WI38 (cell line): ENCODE measurements at regions not wholly inside any gene's neighbourhood (a gene's known extent, or its start where the extent isn't known, plus 50 kb on each side); places are given as distances from the start of the nearest gene placed in this dataset.

ENCODE experiments used
- H3K4me3 ChIP-seq: 2 replicates; pipeline ENCODE4 v1.5.1; 2011; ENCODE audit warnings: low read depth, mild to moderate bottlenecking, control low read depth, low read length
- CTCF ChIP-seq: IDR thresholded peaks from 2 replicates; pipeline ENCODE4 v1.5.1; 2012; ENCODE audit warnings: low read depth, mild to moderate bottlenecking, control low read depth, low read length

GRCh38 chr22:22158965-22159364, 85.6 kb upstream of the VPREB1 start:
- no peak for TF ChIP-seq CTCF
- no peak overlapping the region for H3K4me3 ChIP-seq

GRCh38 chr22:22158207-22158816, 86.3 kb upstream of the VPREB1 start:
- TF ChIP-seq CTCF = no peak

GRCh38 chr22:22157348-22157725, 87.2 kb upstream of the VPREB1 start:
- TF ChIP-seq CTCF = no peak
- H3K4me3 ChIP-seq = no peak overlapping the region

More at GRCh38 chr22:22158207-22158816, 86.3 kb upstream of the VPREB1 start:
- no peak overlapping the region for H3K4me3 ChIP-seq

GRCh38 chr22:22156716-22157347, 87.8 kb upstream of the VPREB1 start:
- H3K4me3 ChIP-seq = no peak overlapping the region
- peak; percentile 73 for TF ChIP-seq CTCF

GRCh38 chr22:22156348-22156715, 88.3 kb upstream of the VPREB1 start:
- H3K4me3 ChIP-seq = no peak overlapping the region
- TF ChIP-seq CTCF = no peak

GRCh38 chr22:22155607-22156006, 89.0 kb upstream of the VPREB1 start:
- no peak for TF ChIP-seq CTCF
- no peak overlapping the region for H3K4me3 ChIP-seq

- H3K4me3 ChIP-seq = no peak overlapping the region
- no peak for TF ChIP-seq CTCF
These were observed 89.4 kb upstream of the VPREB1 start for GRCh38 chr22:22155146-22155545.
